ENCODE measurements at regions not wholly inside any gene's neighbourhood (a gene's known extent, or its start where the extent isn't known, plus 50 kb on each side); places are given as distances from the start of the nearest gene placed in this dataset.
"Not testable (repeated sequence)": the region's sequence is repeated elsewhere in the genome, so short reads cannot be mapped to it uniquely, and the experiment has no call there.

DNA sequence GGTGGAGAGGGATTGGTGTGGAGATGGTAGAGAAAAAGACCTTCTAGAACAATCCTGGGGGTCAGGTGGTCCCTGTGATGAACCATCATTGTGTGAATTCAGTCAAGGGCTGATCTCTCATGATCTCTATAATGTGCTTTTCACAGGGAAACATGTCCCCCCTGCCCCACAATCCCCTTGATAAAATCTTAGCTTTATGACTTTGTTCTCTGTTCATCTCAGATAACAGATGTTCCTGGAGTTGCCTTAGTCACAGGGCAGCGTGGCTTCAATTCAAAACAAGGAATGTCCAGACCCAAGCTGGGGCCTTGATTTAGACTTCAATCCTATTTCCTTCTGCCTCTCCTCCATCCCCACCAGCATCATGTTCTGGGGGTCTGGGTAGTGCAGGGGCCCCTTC, 171.5 kb downstream of the CRLF3 start:
- H3K36me3 ChIP-seq; H3K9me3 ChIP-seq; H3K27me3 ChIP-seq; H3K27ac ChIP-seq; H3K4me1 ChIP-seq; intact Hi-C loops (cut with DNase I; ENCODE audit: low total_unique reads); DNase-seq; H3K4me3 ChIP-seq: not testable (repeated sequence)
- 59 to 100% (median 65%) methylated on average over 1 of the region's 1 CpG for WGBS, 5 donors

GRCh38 chr17:30650149-30650548, 172.9 kb downstream of the GOSR1 start:
- H3K27me3 ChIP-seq; H3K36me3 ChIP-seq; H3K27ac ChIP-seq; H3K4me3 ChIP-seq; DNase-seq; intact Hi-C loops (cut with DNase I; ENCODE audit: low total_unique reads); H3K9me3 ChIP-seq; H3K4me1 ChIP-seq: not testable (repeated sequence)
- WGBS, 5 donors = 61 to 87% (median 72%) methylated on average over 4 to 6 of the region's 7 CpGs

DNA sequence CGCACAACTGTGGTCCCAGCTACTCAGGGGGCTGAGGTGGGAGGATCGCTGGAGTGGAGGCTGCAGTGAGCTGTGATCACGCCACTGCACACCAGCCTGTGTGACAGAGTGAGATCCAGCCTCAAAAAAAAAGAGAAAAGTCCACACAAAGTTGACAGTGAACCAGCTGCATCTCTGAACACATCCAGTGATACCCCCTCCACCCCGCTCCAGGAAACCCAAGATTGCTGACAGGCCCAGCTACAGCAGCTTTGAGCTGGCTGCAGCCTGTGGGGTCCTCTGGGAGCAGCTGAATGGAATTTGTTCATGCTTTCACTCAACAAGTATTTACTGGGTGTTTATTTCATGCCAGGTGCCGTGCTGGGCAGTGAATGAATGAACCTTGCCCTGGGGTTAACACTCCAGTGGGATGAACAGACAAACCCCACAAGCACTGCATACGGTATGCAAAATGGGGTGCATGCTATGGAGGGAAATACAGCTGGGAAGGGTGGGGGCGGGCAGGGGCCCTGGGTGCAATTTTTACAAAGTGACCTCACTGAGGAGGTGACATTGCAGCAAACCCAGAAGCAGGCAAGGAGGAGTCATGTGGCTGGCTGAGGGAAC, 170.9 kb downstream of the GOSR1 start:
- WGBS, 5 donors = 66 to 91% (median 86%) methylated on average over 2 to 7 of the region's 7 CpGs
- intact Hi-C loops (cut with DNase I; ENCODE audit: low total_unique reads) = not testable (repeated sequence)

DNA sequence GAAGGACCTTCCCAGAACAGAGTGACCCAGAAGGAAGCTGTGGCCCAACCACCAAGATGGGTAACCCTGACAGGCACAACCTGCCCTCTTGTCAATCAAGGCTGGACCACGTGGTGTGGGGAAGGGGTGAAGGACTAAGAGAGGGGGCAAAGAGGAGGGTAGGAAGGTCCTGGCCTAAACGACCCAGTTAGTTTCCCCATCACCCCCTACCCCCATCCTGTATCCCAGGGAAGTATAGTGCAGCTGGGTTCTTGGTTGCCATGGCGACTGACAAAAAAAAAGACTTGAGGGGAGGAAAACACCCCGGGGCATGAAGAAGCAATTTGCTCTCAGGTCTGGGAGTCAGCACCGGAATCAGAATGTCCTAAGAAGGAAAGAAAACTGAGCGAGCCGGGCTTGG, 168.7 kb downstream of the GOSR1 start:
- DNase-seq = peak in 1 of 2 donors; percentile 21
- H3K27me3 ChIP-seq; H3K36me3 ChIP-seq; H3K9me3 ChIP-seq; H3K4me3 ChIP-seq; H3K27ac ChIP-seq; H3K4me1 ChIP-seq; intact Hi-C loops (cut with DNase I; ENCODE audit: low total_unique reads): not testable (repeated sequence)
- 11 to 22% (median 14%) methylated on average over 6 to 7 of the region's 7 CpGs for WGBS, 5 donors

More for the DNA sequence above, 170.9 kb downstream of the GOSR1 start:
- not testable (repeated sequence) for DNase-seq, H3K36me3 ChIP-seq, H3K4me3 ChIP-seq, H3K4me1 ChIP-seq, H3K27me3 ChIP-seq, H3K27ac ChIP-seq, H3K9me3 ChIP-seq

DNA sequence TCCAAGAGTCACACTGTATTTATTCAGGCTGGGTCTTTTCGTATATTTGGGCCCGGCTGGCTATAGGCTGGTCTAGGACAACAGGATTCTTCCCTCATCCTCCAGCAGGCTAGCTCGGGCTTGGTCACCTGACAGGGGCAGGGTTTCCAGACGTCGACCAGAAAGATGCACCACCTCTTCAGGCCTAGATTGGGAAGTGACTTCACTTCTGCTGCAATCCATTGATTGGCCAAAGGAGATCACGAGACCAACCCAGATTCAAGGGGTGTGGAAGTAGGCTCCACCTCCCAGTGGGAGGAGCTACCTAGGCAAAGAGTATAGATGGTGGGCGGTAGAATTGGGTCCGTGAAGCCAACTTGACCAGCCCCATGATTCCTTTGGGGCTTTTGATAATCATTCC, 167.5 kb downstream of the GOSR1 start:
- H3K9me3 ChIP-seq; H3K4me3 ChIP-seq; H3K36me3 ChIP-seq; intact Hi-C loops (cut with DNase I; ENCODE audit: low total_unique reads); H3K4me1 ChIP-seq; DNase-seq; H3K27ac ChIP-seq; H3K27me3 ChIP-seq: not testable (repeated sequence)
- WGBS, 5 donors = 6 to 44% (median 17%) methylated on average over 3 to 4 of the region's 8 CpGs; no CpG with 5 or more reads in 2 of the 5 donors

GRCh38 chr17:30644287-30644686, 167.1 kb downstream of the GOSR1 start:
- H3K36me3 ChIP-seq; H3K4me1 ChIP-seq; H3K4me3 ChIP-seq; H3K27ac ChIP-seq; intact Hi-C loops (cut with DNase I; ENCODE audit: low total_unique reads); DNase-seq; H3K9me3 ChIP-seq; H3K27me3 ChIP-seq: not testable (repeated sequence)
- 76 to 83% (median 81%) methylated on average over 7 of the region's 9 CpGs for WGBS, 5 donors

DNA sequence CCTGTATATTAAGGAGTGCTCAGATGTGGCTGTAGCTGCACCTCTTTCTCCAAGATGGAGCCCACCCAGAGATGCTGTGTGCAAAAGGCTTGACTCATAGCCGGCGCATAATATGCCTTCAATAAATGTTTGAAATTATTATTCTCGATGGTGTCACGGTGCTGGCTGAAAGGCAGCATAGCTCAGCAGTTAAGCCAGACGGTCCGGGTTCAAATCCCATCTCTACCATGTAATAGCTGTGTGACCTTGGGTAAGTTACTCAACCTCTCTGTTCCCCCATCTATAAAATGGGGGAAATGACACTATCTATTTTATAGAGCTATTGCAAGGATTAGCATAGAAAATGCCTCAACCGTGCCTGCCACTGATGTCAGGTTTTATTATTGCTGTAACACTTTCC, 164.2 kb downstream of the GOSR1 start:
- H3K4me3 ChIP-seq; intact Hi-C loops (cut with DNase I; ENCODE audit: low total_unique reads); DNase-seq; H3K4me1 ChIP-seq; H3K36me3 ChIP-seq; H3K27me3 ChIP-seq; H3K9me3 ChIP-seq; H3K27ac ChIP-seq: not testable (repeated sequence)
- WGBS, 5 donors = 92 to 97% (median 95%) methylated on average over 6 of the region's 7 CpGs

GRCh38 chr17:30639391-30639790, 162.2 kb downstream of the GOSR1 start:
- H3K4me3 ChIP-seq; H3K27ac ChIP-seq; H3K27me3 ChIP-seq; intact Hi-C loops (cut with DNase I; ENCODE audit: low total_unique reads); H3K9me3 ChIP-seq; H3K36me3 ChIP-seq; H3K4me1 ChIP-seq; DNase-seq: not testable (repeated sequence)
- WGBS, 5 donors = 77 to 100% (median 82%) methylated on average over 2 to 4 of the region's 4 CpGs

DNA sequence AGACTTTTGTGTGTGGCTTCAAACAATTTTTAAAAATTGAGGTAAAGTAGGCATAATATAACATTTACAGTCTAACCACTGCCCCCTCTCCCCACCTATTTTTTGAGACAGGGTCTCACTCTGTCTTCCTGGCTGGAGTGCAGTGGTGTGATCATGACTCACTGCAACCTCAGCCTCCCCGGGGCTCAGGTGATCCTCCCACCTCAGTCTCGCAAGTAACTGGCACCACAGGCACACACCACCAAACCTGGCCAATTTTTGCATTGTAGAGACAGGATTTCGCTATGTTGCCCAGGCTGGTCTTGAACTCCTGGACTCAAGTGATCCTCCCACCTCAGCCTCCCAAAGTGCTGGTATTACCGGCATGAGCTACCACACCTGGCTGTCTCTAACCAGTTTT, 161.8 kb downstream of the GOSR1 start:
- H3K4me3 ChIP-seq; H3K36me3 ChIP-seq; H3K27me3 ChIP-seq; H3K27ac ChIP-seq; H3K4me1 ChIP-seq; DNase-seq; intact Hi-C loops (cut with DNase I; ENCODE audit: low total_unique reads); H3K9me3 ChIP-seq: not testable (repeated sequence)
- WGBS, 5 donors = 66 to 93% (median 72%) methylated on average over 3 to 4 of the region's 4 CpGs

GRCh38 chr17:30631651-30632050, 154.4 kb downstream of the GOSR1 start:
- H3K27me3 ChIP-seq; DNase-seq; H3K4me1 ChIP-seq; H3K4me3 ChIP-seq; H3K9me3 ChIP-seq; intact Hi-C loops (cut with DNase I; ENCODE audit: low total_unique reads); H3K27ac ChIP-seq: not testable (repeated sequence)
- WGBS, 5 donors = 94 to 97% (median 96%) methylated on average over 6 of the region's 6 CpGs
- H3K36me3 ChIP-seq = peaks cover 3 to 29% (median 16%) of the 10 kb centered on the region in 4 donors

- intact Hi-C loops (cut with DNase I; ENCODE audit: low total_unique reads); DNase-seq: not testable (repeated sequence)
Observed at GRCh38 chr17:30625380-30625779, 148.2 kb downstream of the GOSR1 start.

DNA sequence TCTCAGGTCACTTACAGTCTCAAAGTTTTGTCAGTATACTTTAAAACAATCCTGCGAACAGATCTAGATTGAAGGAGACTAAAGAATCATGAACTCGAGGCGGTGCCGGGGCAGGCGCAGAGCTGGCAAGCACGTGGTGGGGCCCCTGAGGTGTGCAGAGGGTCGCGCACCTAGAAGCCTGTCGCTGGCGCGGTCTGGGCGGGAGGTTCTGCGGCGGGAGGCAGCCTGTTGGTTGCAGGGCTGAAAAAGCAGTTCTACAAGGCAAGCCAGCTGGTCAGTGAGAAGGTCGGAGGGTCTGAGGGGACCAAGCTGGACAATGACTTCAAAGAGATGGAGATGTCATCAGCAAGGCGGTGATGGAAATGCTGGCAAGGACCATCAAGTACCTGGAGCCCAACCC, 147.0 kb downstream of the GOSR1 start:
- 90 to 94% (median 93%) methylated on average over 16 of the region's 16 CpGs for WGBS, 5 donors
- DNase-seq; H3K4me3 ChIP-seq; H3K4me1 ChIP-seq; H3K27me3 ChIP-seq; H3K27ac ChIP-seq; intact Hi-C loops (cut with DNase I; ENCODE audit: low total_unique reads); H3K9me3 ChIP-seq: not testable (repeated sequence)
- peaks cover 5 to 26% (median 17%) of the 10 kb centered on the region in 4 donors for H3K36me3 ChIP-seq

More at GRCh38 chr17:30625380-30625779, 148.2 kb downstream of the GOSR1 start:
- not testable (repeated sequence) for H3K9me3 ChIP-seq, H3K4me1 ChIP-seq, H3K27ac ChIP-seq, H3K4me3 ChIP-seq, H3K27me3 ChIP-seq
- 81 to 100% (median 95%) methylated on average over 3 to 10 of the region's 18 CpGs for WGBS, 5 donors
- H3K36me3 ChIP-seq = peaks cover 5 to 26% (median 17%) of the 10 kb centered on the region in 4 donors

DNA sequence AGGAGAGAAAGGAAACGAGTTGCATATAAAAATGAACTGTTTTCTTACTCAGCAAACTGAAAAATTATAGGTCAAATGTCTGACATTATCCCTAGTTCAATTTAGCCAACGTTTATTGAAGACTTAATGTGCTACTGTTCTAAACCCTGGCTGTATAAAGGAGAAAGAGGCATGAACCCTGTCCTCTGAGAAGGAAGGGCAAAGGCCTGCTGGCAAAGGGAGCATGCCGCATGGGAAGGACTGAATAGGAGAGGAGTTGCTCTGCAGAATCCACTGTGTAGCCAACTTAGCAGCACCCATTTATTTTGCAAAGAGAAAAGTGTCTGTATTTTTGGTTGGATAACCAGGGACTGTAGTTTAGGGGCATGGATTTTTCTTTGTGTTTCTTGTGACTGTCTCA, 132.5 kb downstream of the GOSR1 start:
- intact Hi-C loops (cut with DNase I; ENCODE audit: low total_unique reads); H3K4me3 ChIP-seq; H3K27me3 ChIP-seq; H3K9me3 ChIP-seq; H3K27ac ChIP-seq; H3K4me1 ChIP-seq; DNase-seq: not testable (repeated sequence)
- peaks cover 0 to 21% (median 11%) of the 10 kb centered on the region in 4 donors for H3K36me3 ChIP-seq
- WGBS, 5 donors = 27 to 46% (median 35%) methylated on average over 2 of the region's 3 CpGs

Measured in stomach (tissue), 8 donors.